ENCODE measurements at regions not wholly inside any gene's neighbourhood (a gene's known extent, or its start where the extent isn't known, plus 50 kb on each side); places are given as distances from the start of the nearest gene placed in this dataset.

- TF ChIP-seq CTCF (IDR thresholded peaks at IDR 0.05) (no peak), POLR2A (IDR thresholded peaks at IDR 0.05) (no peak)
These were observed 65.4 kb upstream of the NKX1-1 start for GRCh38 chr4:1471443-1472147.

Data from testis (tissue), 2 donors.